ENCODE measurements at regions not wholly inside any gene's neighbourhood (a gene's known extent, or its start where the extent isn't known, plus 50 kb on each side); places are given as distances from the start of the nearest gene placed in this dataset.
"Not testable (repeated sequence)": the region's sequence is repeated elsewhere in the genome, so short reads cannot be mapped to it uniquely, and the experiment has no call there.

DNA sequence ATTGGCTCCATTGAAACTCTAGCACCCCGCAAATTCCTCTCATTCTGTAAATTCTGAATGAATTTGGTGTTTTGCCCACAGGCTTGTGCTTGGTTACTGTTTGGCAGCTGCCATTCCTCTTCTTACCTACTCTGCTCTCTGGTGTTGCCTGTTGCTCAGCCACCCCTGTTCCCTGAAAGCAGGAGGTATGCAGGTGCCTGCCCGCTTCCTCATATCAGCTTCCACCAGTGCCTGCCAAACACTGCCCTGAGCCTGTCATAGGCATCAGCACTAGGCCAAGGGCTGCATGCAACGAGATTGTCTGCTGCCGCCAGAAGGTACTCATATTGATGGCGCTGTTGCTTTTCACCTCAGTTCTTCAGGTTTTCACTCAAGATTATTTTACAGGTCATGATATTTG lies 978.1 kb downstream of the C4orf33 start:
- TF ChIP-seq, protein P1, sequence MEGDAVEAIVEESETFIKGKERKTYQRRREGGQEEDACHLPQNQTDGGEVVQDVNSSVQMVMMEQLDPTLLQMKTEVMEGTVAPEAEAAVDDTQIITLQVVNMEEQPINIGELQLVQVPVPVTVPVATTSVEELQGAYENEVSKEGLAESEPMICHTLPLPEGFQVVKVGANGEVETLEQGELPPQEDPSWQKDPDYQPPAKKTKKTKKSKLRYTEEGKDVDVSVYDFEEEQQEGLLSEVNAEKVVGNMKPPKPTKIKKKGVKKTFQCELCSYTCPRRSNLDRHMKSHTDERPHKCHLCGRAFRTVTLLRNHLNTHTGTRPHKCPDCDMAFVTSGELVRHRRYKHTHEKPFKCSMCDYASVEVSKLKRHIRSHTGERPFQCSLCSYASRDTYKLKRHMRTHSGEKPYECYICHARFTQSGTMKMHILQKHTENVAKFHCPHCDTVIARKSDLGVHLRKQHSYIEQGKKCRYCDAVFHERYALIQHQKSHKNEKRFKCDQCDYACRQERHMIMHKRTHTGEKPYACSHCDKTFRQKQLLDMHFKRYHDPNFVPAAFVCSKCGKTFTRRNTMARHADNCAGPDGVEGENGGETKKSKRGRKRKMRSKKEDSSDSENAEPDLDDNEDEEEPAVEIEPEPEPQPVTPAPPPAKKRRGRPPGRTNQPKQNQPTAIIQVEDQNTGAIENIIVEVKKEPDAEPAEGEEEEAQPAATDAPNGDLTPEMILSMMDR (IDR thresholded peaks at IDR 0.05; ENCODE audit: low read depth, low read length), result no peak
- no peak for TF ChIP-seq MYC (IDR thresholded peaks at IDR 0.05; ENCODE audit: low read depth, low read length)
- TF ChIP-seq, protein P2, sequence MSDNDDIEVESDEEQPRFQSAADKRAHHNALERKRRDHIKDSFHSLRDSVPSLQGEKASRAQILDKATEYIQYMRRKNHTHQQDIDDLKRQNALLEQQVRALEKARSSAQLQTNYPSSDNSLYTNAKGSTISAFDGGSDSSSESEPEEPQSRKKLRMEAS (IDR thresholded peaks at IDR 0.05; ENCODE audit: low read depth, low read length), result no peak
- TF ChIP-seq POLR2A (IDR thresholded peaks at IDR 0.05; ENCODE audit: extremely low read depth, insufficient read length), result no peak
- DNase-seq (ENCODE audit: low read depth), result no peak
- no peak overlapping the region for H3K4me3 ChIP-seq (ENCODE audit: low read depth, low read length)

DNA sequence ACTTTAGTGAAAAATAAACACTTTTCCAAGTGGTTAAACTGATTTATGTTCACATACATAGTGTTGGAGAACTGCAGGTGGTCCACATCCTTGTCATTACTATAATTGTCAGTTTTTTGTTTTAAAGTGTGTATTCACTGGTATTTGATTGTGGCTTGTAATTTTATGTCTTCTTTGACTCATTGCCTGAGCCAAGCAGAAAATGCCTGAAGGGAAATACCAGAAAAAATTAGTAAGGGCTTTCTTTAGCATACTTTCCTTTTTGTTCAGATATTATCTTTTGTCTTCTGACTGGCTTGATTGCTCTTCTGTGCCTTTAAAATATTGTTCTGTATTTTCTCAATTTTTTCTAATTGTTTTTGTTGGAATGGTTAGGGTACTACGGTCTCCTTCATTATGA lies 981.3 kb downstream of the C4orf33 start:
- TF ChIP-seq, protein P1 (IDR thresholded peaks at IDR 0.05; ENCODE audit: low read depth, low read length), result no peak
- TF ChIP-seq MYC (IDR thresholded peaks at IDR 0.05; ENCODE audit: low read depth, low read length) (no peak), POLR2A (IDR thresholded peaks at IDR 0.05; ENCODE audit: extremely low read depth, insufficient read length) (no peak)
- TF ChIP-seq, protein P2 (IDR thresholded peaks at IDR 0.05; ENCODE audit: low read depth, low read length), result no peak
- no peak overlapping the region for H3K4me3 ChIP-seq (ENCODE audit: low read depth, low read length)
- DNase-seq (ENCODE audit: low read depth), result no peak

DNA sequence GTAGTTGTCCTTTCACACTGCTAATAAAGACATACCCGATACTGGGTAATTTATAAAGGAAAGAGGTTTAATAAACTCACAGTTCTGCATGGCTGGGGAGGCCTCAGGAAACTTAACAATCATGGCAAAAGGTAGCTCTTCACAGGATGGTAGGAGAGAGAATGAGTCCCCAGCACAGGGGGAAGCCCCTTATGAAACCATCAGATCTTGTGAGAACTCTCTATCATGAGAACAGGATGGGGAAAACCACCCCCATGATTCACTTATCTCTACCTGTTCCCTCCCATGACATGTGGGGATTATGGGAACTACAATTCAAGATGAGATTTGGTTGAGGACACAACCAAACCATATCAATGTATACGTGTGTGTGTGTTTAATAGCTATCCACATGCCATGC lies 983.1 kb downstream of the C4orf33 start:
- H3K4me3 ChIP-seq (ENCODE audit: low read depth, low read length); DNase-seq (ENCODE audit: low read depth): not testable (repeated sequence)

DNA sequence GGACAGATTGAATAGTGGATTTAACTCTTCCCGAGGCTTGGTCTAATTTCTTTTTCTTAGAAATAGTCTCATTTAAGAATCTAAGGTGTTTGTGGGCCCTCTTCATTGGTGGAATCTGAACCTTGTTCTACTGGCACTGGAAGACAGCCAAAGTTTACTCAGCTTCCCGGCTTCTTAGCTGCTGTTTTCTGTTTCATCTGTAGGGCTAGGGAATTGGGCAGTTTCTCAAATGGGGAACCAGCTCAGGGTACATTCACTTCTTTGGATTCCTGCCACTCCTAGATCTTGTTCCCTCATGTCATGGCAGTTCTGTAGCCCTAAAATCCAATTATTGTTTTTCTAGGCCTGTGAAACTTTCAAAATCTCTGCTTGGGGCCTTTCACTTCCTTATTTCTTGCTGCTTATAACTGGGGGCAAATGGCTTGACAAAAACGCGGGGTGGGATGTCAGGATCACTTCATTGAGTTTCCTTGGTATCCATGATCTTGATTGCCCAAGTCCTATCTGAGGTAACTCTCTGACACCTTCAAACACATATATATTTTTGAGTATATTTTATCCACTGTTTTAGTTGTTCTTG lies 985.0 kb downstream of the C4orf33 start:
- no peak for DNase-seq (ENCODE audit: low read depth)
- no peak for TF ChIP-seq MYC (IDR thresholded peaks at IDR 0.05; ENCODE audit: low read depth, low read length)
- TF ChIP-seq, protein P2 (IDR thresholded peaks at IDR 0.05; ENCODE audit: low read depth, low read length), result no peak
- no peak for TF ChIP-seq POLR2A (IDR thresholded peaks at IDR 0.05; ENCODE audit: extremely low read depth, insufficient read length)
- TF ChIP-seq, protein P1 (IDR thresholded peaks at IDR 0.05; ENCODE audit: low read depth, low read length), result no peak
- no peak overlapping the region for H3K4me3 ChIP-seq (ENCODE audit: low read depth, low read length)

DNA sequence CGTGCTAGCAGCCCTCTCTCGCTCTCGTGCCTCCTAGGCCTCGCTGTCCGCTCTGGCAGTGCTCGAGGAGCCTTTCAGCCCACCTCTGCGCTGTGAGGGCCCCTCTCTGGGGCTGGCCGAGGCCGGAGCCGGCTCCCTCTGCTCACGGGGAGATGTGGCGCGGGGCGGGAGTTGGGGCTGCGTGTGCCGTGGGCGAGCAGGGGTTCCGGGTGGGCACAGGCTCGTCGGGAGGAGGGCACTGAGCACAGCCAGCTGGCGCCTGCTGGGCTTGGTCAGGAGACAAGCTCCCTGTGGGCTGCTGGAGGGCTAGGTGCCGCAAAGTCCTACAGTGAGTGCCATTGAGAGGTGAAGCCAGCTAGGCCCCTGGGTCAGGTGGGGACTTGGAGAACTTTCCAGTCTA lies 994.5 kb downstream of the C4orf33 start:
- TF ChIP-seq POLR2A (IDR thresholded peaks at IDR 0.05; ENCODE audit: extremely low read depth, insufficient read length) (no peak), MYC (IDR thresholded peaks at IDR 0.05; ENCODE audit: low read depth, low read length) (no peak)
- TF ChIP-seq, protein P1 (IDR thresholded peaks at IDR 0.05; ENCODE audit: low read depth, low read length), result no peak
- TF ChIP-seq, protein P2 (IDR thresholded peaks at IDR 0.05; ENCODE audit: low read depth, low read length), result no peak
- DNase-seq (ENCODE audit: low read depth), result no peak
- no peak overlapping the region for H3K4me3 ChIP-seq (ENCODE audit: low read depth, low read length)

DNA sequence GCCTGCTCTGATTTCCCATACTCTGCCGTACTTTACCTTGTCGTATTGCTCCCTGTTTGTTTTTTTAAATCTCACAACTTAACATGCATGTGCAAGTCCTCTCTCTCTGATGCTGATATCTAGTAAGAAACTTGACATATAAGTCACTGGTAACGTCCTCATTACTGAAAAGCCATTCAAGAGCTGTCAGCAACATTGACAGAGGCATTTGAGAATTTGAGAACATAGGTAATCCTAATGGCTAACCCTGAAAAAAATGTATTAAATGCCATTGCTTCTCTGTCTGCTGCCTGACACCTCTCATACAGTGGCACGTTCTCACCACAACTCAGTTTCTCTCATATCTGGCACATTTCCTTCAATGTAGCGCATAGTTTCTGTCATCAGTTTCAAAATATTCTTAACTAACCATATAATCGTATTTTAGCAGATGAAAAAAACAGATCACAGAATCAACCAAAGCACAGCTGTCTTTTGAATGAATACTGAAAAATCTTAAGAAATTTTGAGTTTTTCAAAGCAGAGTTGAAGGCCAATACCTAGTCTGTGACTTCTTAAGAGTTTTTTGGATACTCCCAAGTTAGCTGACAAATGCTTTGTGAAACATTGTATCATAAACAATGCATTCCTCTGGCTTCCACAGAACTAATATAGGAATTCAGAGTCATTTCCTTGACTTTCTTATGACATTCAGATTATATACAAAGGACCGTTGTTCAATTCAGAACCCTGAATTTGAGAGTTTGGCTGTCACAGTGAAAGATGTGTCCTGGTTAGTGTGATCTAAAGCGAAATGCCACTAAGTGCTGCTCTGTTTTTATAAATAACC lies 996.4 kb downstream of the C4orf33 start:
- H3K4me3 ChIP-seq (ENCODE audit: low read depth, low read length), result no peak overlapping the region
- no peak for DNase-seq (ENCODE audit: low read depth)
- TF ChIP-seq, protein P2 (IDR thresholded peaks at IDR 0.05; ENCODE audit: low read depth, low read length), result no peak
- TF ChIP-seq MYC (IDR thresholded peaks at IDR 0.05; ENCODE audit: low read depth, low read length) (no peak), POLR2A (IDR thresholded peaks at IDR 0.05; ENCODE audit: extremely low read depth, insufficient read length) (no peak)
- TF ChIP-seq, protein P1 (IDR thresholded peaks at IDR 0.05; ENCODE audit: low read depth, low read length), result no peak
